Lung (tissue), 11 donors: ENCODE measurements at regions not wholly inside any gene's neighbourhood (a gene's known extent, or its start where the extent isn't known, plus 50 kb on each side); places are given as distances from the start of the nearest gene placed in this dataset.

ENCODE experiments used
- ATAC-seq: fragments of 200-7000 bp; cut with Tn5 transposase; one replicate; pipeline ENCODE4 v1.9.1; 2020; ENCODE audit warnings: moderate number of reproducible peaks; ENCODE audit not compliant: insufficient read depth, low FRiP score
- DNase-seq, 3 donors: peaks; one replicate each; pipeline ENCODE4 v3.0.0-alpha.2; 2013 to 2017
- H3K27ac ChIP-seq, 2 donors: one replicate each; pipeline ENCODE4 v1.5.1; 2013; ENCODE audit warnings: mild to moderate bottlenecking in 2 of 2, moderate library complexity in 2 of 2, control low read depth in 1 of 2, inconsistent platforms in 1 of 2, low read depth in 1 of 2, low read length in 1 of 2
- H3K27me3 ChIP-seq, 3 donors: one replicate each; pipeline ENCODE4 v1.5.1; 2013; ENCODE audit warnings: low read length in 2 of 3; ENCODE audit not compliant: control insufficient read depth in 3 of 3, insufficient read depth in 3 of 3
- H3K36me3 ChIP-seq, 4 donors: one replicate each; pipeline ENCODE4 v1.5.1; 2013; ENCODE audit warnings: low read length in 4 of 4, mild to moderate bottlenecking in 1 of 4, moderate library complexity in 1 of 4; ENCODE audit not compliant: control insufficient read depth in 4 of 4, insufficient read depth in 4 of 4
- H3K4me1 ChIP-seq, 5 donors: one replicate each; pipeline ENCODE4 v1.5.1; 2013; ENCODE audit warnings: low read length in 5 of 5, mild to moderate bottlenecking in 2 of 5, moderate library complexity in 1 of 5; ENCODE audit not compliant: control insufficient read depth in 5 of 5, insufficient read depth in 5 of 5
- H3K4me3 ChIP-seq: one replicate; pipeline ENCODE4 v1.5.1; 2013; ENCODE audit warnings: mild to moderate bottlenecking, control low read depth, moderate library complexity
- H3K9ac ChIP-seq, 2 donors: one replicate each; pipeline ENCODE4 v1.5.1; 2013; ENCODE audit warnings: low read length in 2 of 2, control low read depth in 1 of 2; ENCODE audit not compliant: insufficient read depth in 1 of 2
- H3K9me3 ChIP-seq, 4 donors: one replicate each; pipeline ENCODE4 v1.5.1; 2013; ENCODE audit warnings: low read length in 3 of 4, mild to moderate bottlenecking in 1 of 4, moderate library complexity in 1 of 4; ENCODE audit not compliant: control insufficient read depth in 4 of 4, insufficient read depth in 3 of 4
- WGBS, 2 donors: extraction: QIAGEN DNeasy Blood & Tissue Kit; methylation state at CpG; one replicate each; pipeline ENCODE4 v1.1.7; 2013; 5-methylcytosine and 5-hydroxymethylcytosine counted together
- TF ChIP-seq, protein P1 (sequence below): IDR thresholded peaks from 2 replicates; pipeline ENCODE4 v1.5.1; 2012; ENCODE audit warnings: mild to moderate bottlenecking; ENCODE audit errors: control extremely low read depth, extremely low read depth
- donor health status: control.
- donor health status: control.
- donor health status: Bipolar disorder and iron deficiency.
- donor health status: healthy.
- donor health status: DM: yes; HTN: yes; CAD: no.

GRCh38 chr7:104961821-104962220, 52.2 kb upstream of the KMT2E start:
- H3K27me3 ChIP-seq = no peaks in the 10 kb centered on the region
- no peaks in the 10 kb centered on the region for H3K9me3 ChIP-seq
- H3K4me1 ChIP-seq = peaks cover 0 to 10% (median 0%) of the 10 kb centered on the region in 5 donors
- no peaks in the 10 kb centered on the region for H3K36me3 ChIP-seq
- TF ChIP-seq, protein P1, sequence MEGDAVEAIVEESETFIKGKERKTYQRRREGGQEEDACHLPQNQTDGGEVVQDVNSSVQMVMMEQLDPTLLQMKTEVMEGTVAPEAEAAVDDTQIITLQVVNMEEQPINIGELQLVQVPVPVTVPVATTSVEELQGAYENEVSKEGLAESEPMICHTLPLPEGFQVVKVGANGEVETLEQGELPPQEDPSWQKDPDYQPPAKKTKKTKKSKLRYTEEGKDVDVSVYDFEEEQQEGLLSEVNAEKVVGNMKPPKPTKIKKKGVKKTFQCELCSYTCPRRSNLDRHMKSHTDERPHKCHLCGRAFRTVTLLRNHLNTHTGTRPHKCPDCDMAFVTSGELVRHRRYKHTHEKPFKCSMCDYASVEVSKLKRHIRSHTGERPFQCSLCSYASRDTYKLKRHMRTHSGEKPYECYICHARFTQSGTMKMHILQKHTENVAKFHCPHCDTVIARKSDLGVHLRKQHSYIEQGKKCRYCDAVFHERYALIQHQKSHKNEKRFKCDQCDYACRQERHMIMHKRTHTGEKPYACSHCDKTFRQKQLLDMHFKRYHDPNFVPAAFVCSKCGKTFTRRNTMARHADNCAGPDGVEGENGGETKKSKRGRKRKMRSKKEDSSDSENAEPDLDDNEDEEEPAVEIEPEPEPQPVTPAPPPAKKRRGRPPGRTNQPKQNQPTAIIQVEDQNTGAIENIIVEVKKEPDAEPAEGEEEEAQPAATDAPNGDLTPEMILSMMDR = no peak
- peak overlapping the region in 1 of 2 donors; percentile 30 for H3K27ac ChIP-seq
- H3K4me3 ChIP-seq = no peak overlapping the region
- no peak for ATAC-seq
- no peak overlapping the region for H3K9ac ChIP-seq
- DNase-seq = no peak
- 54 to 80% methylated on average over 6 of the region's 6 CpGs for WGBS, 2 donors

DNA sequence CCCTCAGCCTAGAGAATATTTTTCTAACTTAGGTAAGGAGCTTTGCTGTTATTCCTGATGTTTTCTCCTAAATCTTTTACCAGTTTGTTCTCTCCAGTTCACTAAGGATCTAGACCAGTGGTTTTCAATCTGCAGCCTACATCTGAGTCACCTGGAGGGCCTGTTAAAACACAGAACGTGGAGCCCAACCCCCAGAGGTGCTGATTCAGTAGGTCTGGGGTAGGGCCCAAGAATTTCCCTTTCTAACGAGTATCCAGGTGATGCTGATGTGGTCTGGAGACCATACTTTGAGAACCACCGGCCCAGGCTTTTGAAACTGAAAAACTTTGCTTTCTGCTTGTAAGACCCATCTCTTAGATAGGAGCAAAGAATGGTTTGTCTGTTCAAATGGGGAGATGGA, 51.2 kb upstream of the KMT2E start:
- H3K4me1 ChIP-seq = peaks cover 0 to 15% (median 0%) of the 10 kb centered on the region in 5 donors
- WGBS, 2 donors = 64% methylated on average over 3 of the region's 3 CpGs
- H3K4me3 ChIP-seq = no peak overlapping the region
- H3K36me3 ChIP-seq = no peaks in the 10 kb centered on the region
- no peak overlapping the region for H3K9ac ChIP-seq
- no peak for DNase-seq
- TF ChIP-seq, protein P1 = no peak
- H3K27ac ChIP-seq = peak overlapping the region in 1 of 2 donors; percentile 59
- no peaks in the 10 kb centered on the region for H3K9me3 ChIP-seq
- no peak for ATAC-seq
- H3K27me3 ChIP-seq = no peaks in the 10 kb centered on the region

DNA sequence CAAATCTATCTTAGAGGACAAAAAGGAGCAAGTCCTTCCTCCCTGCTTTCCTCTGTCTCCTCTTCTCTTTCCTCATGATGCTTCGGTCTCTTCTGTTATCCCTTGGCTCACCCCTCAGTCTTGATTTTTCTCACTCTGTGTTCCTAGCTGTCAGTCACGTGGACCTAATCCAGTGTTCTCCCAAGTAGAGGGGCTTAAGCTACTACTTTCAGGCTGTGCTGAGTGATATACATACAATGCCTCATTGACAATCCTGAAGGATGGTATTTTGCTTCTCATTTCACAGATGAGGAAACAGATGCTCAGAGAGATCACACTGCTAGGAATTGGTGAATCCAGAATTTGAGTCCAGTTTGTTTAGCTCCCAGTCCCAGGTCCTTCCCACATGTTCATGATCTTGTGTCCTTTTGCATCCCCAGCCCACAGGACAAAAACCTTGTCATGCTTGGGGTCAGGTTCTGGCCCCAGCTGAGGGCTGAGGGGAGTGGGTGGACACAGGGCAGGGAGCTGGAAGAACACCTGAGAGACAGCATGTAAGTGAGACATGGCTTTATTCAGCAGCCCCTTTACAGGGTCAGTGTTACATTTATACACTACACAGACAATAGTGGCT, 50.5 kb upstream of the KMT2E start:
- H3K27me3 ChIP-seq = no peaks in the 10 kb centered on the region
- no peak overlapping the region for H3K9ac ChIP-seq
- TF ChIP-seq, protein P1 = no peak
- no peak overlapping the region for H3K4me3 ChIP-seq
- H3K36me3 ChIP-seq = no peaks in the 10 kb centered on the region
- WGBS, 2 donors = 51 to 74% methylated on average over 2 of the region's 2 CpGs
- peak overlapping the region in 1 of 2 donors; percentile 13 for H3K27ac ChIP-seq
- ATAC-seq (no peak), DNase-seq (no peak)
- H3K4me1 ChIP-seq = peaks cover 0 to 13% (median 0%) of the 10 kb centered on the region in 5 donors
- no peaks in the 10 kb centered on the region for H3K9me3 ChIP-seq

GRCh38 chr7:104963991-104964385, 50.0 kb upstream of the KMT2E start:
- WGBS, 2 donors = 59 to 68% methylated on average over 3 of the region's 3 CpGs
- Histone ChIP-seq H3K9ac (no peak overlapping the region), H3K4me1 (peaks cover 0 to 13% (median 0%) of the 10 kb centered on the region in 5 donors), H3K9me3 (no peaks in the 10 kb centered on the region), H3K27ac (no peak overlapping the region), H3K27me3 (no peaks in the 10 kb centered on the region), H3K4me3 (no peak overlapping the region), H3K36me3 (no peaks in the 10 kb centered on the region)
- peak in 1 of 3 donors; percentile 48 for DNase-seq
- TF ChIP-seq, protein P1 = no peak
- ATAC-seq = no peak
